Right lobe of liver (tissue), 6 donors: ENCODE measurements at regions not wholly inside any gene's neighbourhood (a gene's known extent, or its start where the extent isn't known, plus 50 kb on each side); places are given as distances from the start of the nearest gene placed in this dataset.

Experiments
- ATAC-seq, 4 donors: fragments of 200-7000 bp; cut with Tn5 transposase; one replicate each; pipeline ENCODE4 v1.9.1; 2020; ENCODE audit warnings: mild to moderate bottlenecking in 4 of 4, moderate library complexity in 4 of 4
- DNase-seq, 3 donors: peaks; one replicate each; pipeline ENCODE4 v3.0.0-alpha.2; 2020
- H3K27ac ChIP-seq, 3 donors: fragments of 200-600 bp; one replicate each; pipeline ENCODE4 v1.8.0; 2022
- H3K27me3 ChIP-seq, 2 donors: fragments of 200-600 bp; one replicate each; pipeline ENCODE4 v1.8.0; 2022
- H3K36me3 ChIP-seq, 4 donors: fragments of 200-600 bp; sonication (generic) in 1 of 4; one replicate each; pipeline versions ENCODE4 v1.5.1 to v1.8.0; 2017 to 2022; ENCODE audit warnings: control low read depth in 1 of 4
- H3K4me1 ChIP-seq, 4 donors: fragments of 200-600 bp; sonication (generic) in 1 of 4; one replicate each; pipeline versions ENCODE4 v1.5.1 to v1.8.0; 2017 to 2022; ENCODE audit warnings: control low read depth in 1 of 4
- H3K4me3 ChIP-seq, 3 donors: fragments of 200-600 bp; one replicate each; pipeline ENCODE4 v1.8.0; 2022
- H3K9me3 ChIP-seq, 4 donors: fragments of 200-600 bp; sonication (generic) in 1 of 4; one replicate each; pipeline versions ENCODE4 v1.5.1 to v1.8.0; 2017 to 2022; ENCODE audit warnings: control low read depth in 1 of 4
- POLR2A ChIP-seq: fragments of 450-650 bp; IDR thresholded peaks from one replicate; pipeline ENCODE4 v1.6.1; 2017; ENCODE audit warnings: antibody characterized with exemption, mild to moderate bottlenecking
- WGBS: methylation state at CpG from one replicate; pipeline ENCODE4 v1.1.6; 2018; ENCODE audit warnings: low coverage, low lambda C conversion rate; ENCODE audit not compliant: insufficient coverage; ENCODE audit errors: missing lambda C conversion rate; 5-methylcytosine and 5-hydroxymethylcytosine counted together
- intact Hi-C, 2 donors: fragments of 100-400 bp; cut with DNase I; formaldehyde crosslinking; loops; one replicate each; pipeline versions ENCODE4 v1.11.2 to v1.14.1; 2022
- TF ChIP-seq, protein P1 (sequence below), 4 donors: fragments of 200-600 bp in 3 of 4; fragments of 450-650 bp in 1 of 4; IDR thresholded peaks; one replicate each; pipeline versions ENCODE4 v1.5.1 to v1.8.0; 2016 to 2022; ENCODE audit warnings: antibody characterized with exemption in 4 of 4, mild to moderate bottlenecking in 2 of 4
- donor health status: DM: no; HTN: yes; CAD: no.
- donor health status: DM: no; HTN: no; CAD: no.
- donor health status: DM: no; HTN: no; CAD: no.
- donor health status: DM: no; HTN: yes; CAD: no.
- donor health status: DM: no; HTN: yes; CAD: no.

DNA sequence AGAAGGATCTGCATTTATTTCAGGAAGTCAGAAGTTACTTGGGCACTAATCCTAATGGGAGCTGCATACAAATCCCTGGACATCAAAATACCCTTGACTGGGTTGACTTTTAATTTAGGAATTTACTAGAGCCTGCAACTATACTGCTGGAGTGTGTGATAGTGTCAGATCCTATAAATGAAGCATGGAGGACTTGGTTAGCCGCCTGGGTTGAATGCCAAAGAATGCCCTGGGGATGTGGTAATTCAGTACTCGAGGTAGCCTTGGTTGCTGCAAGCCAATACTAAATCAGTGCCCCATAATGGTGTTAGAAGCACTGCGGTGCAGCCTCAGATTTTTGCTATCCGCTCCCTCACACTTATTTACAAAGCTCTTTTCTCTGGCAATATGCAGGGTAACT lies 184.9 kb downstream of the CAPZA3 start:
- Histone ChIP-seq H3K27ac (no peak overlapping the region), H3K27me3 (no peaks in the 10 kb centered on the region), H3K4me1 (no peaks in the 10 kb centered on the region), H3K4me3 (no peak overlapping the region), H3K36me3 (no peaks in the 10 kb centered on the region), H3K9me3 (no peaks in the 10 kb centered on the region)
- DNase-seq = no peak
- intact Hi-C loops = no loop called here
- ATAC-seq = no peak
- TF ChIP-seq POLR2A = no peak
- TF ChIP-seq, protein P1, sequence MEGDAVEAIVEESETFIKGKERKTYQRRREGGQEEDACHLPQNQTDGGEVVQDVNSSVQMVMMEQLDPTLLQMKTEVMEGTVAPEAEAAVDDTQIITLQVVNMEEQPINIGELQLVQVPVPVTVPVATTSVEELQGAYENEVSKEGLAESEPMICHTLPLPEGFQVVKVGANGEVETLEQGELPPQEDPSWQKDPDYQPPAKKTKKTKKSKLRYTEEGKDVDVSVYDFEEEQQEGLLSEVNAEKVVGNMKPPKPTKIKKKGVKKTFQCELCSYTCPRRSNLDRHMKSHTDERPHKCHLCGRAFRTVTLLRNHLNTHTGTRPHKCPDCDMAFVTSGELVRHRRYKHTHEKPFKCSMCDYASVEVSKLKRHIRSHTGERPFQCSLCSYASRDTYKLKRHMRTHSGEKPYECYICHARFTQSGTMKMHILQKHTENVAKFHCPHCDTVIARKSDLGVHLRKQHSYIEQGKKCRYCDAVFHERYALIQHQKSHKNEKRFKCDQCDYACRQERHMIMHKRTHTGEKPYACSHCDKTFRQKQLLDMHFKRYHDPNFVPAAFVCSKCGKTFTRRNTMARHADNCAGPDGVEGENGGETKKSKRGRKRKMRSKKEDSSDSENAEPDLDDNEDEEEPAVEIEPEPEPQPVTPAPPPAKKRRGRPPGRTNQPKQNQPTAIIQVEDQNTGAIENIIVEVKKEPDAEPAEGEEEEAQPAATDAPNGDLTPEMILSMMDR (IDR thresholded peaks at IDR 0.05) = no peak
- WGBS = 90% methylated on average over 2 of the region's 4 CpGs

DNA sequence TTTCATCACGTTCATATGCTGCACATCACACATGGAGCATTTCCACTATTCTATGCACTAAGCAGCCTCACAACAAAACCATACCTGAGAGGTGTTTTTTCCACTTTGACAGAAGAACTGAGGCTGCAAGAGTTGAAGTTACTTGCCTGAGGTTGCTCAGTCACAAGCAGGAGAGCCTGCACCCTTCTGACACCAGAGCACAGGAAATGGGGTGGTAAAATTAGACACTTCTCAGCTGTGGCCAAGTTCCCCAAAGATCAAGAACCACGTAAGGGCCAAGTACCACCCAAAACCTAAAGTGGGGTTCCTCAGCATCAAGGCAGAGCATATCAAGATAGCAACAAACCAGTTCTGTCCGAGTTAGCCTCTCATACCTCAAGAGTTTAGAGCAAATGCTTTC lies 185.8 kb downstream of the CAPZA3 start:
- no peak for ATAC-seq
- no peaks in the 10 kb centered on the region for H3K9me3 ChIP-seq
- no peak overlapping the region for H3K27ac ChIP-seq
- 31% methylated on average over 2 of the region's 3 CpGs for WGBS
- no peak overlapping the region for H3K4me3 ChIP-seq
- TF ChIP-seq POLR2A = no peak
- TF ChIP-seq, protein P1 (IDR thresholded peaks at IDR 0.05) = no peak
- H3K27me3 ChIP-seq = no peaks in the 10 kb centered on the region
- intact Hi-C loops = no loop called here
- DNase-seq = no peak
- H3K36me3 ChIP-seq = no peaks in the 10 kb centered on the region
- no peaks in the 10 kb centered on the region for H3K4me1 ChIP-seq

- Histone ChIP-seq H3K4me1 (no peaks in the 10 kb centered on the region), H3K9me3 (no peaks in the 10 kb centered on the region), H3K27ac (no peak overlapping the region), H3K36me3 (no peaks in the 10 kb centered on the region), H3K4me3 (no peak overlapping the region), H3K27me3 (no peaks in the 10 kb centered on the region)
- 77% methylated on average over 7 of the region's 7 CpGs for WGBS
- no peak for ATAC-seq
- TF ChIP-seq, protein P1 (IDR thresholded peaks at IDR 0.05) = no peak
- no peak for TF ChIP-seq POLR2A
- DNase-seq = no peak
- intact Hi-C loops = no loop called here
Measured at GRCh38 chr12:18926188-18926587, 188.3 kb downstream of the CAPZA3 start.

GRCh38 chr12:18932211-18932610 lies 194.3 kb downstream of the CAPZA3 start:
- H3K27me3 ChIP-seq = no peaks in the 10 kb centered on the region
- no peak for ATAC-seq
- no peak overlapping the region for H3K4me3 ChIP-seq
- no peaks in the 10 kb centered on the region for H3K9me3 ChIP-seq
- WGBS = 86% methylated on average over 2 of the region's 2 CpGs
- no peaks in the 10 kb centered on the region for H3K36me3 ChIP-seq
- H3K27ac ChIP-seq = no peak overlapping the region
- intact Hi-C loops = no loop called here
- no peak for DNase-seq
- no peaks in the 10 kb centered on the region for H3K4me1 ChIP-seq
- no peak for TF ChIP-seq POLR2A
- TF ChIP-seq, protein P1 (IDR thresholded peaks at IDR 0.05) = no peak

DNA sequence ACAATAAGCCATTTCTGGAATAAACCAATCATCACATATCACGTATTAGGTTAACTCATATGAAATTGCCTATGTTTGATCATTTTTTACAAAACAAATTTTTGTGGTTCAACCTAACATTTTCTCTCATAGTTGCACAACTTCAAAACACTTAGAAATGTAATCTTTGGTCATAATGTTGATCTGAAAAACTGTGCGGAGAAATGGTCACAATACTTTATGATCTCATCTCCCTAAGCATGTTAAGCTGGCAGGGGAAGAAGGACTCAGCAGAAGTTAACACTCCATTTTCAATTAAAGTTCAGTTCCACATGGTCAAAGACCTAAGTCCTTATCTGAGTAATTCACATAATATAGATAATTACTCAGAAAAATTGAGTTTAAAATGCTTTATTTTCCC lies 194.8 kb downstream of the CAPZA3 start:
- no peak overlapping the region for H3K27ac ChIP-seq
- ATAC-seq (no peak), DNase-seq (no peak)
- no peaks in the 10 kb centered on the region for H3K4me1 ChIP-seq
- intact Hi-C loops = no loop called here
- no peaks in the 10 kb centered on the region for H3K36me3 ChIP-seq
- WGBS = 44% methylated on average over 2 of the region's 2 CpGs
- H3K27me3 ChIP-seq = no peaks in the 10 kb centered on the region
- TF ChIP-seq, protein P1 (IDR thresholded peaks at IDR 0.05) = no peak
- no peak for TF ChIP-seq POLR2A
- H3K4me3 ChIP-seq = no peak overlapping the region
- H3K9me3 ChIP-seq = no peaks in the 10 kb centered on the region
